IPS-18c (cell line): ENCODE measurements at regions not wholly inside any gene's neighbourhood (a gene's known extent, or its start where the extent isn't known, plus 50 kb on each side); places are given as distances from the start of the nearest gene placed in this dataset.

Experiments
- H3K4me3 ChIP-seq: 2 replicates; pipeline ENCODE4 v1.7.0; 2013; ENCODE audit warnings: low read depth, mild to moderate bottlenecking, low read length, moderate library complexity; ENCODE audit not compliant: insufficient read depth
- H3K9me3 ChIP-seq: one replicate; pipeline ENCODE4 v1.6.1; 2013; ENCODE audit warnings: mild to moderate bottlenecking, low read length, moderate library complexity; ENCODE audit not compliant: control insufficient read depth, insufficient read depth

DNA sequence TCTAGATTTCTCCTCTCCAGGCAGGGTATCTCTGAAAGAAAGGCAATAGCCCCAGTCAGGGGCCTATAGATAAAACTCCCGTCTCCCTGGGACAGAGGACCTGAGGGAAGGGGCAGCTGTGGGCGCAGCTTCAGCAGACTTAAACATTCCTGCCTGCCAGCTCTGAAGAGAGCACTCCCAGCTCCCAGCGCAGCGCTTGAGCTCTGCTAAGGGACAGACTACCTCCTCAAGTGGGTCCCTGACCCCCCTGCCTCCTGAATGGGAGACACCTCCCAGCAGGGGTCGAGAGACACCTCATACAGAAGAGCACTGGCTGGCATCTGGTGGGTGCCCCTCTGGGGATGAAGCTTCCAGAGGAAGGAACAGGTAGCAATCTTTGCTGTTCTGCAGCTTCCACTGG is 556.9 kb downstream of the EPM2A start:
- H3K9me3 ChIP-seq = no peaks in the 10 kb centered on the region
- H3K4me3 ChIP-seq = no peak overlapping the region

DNA sequence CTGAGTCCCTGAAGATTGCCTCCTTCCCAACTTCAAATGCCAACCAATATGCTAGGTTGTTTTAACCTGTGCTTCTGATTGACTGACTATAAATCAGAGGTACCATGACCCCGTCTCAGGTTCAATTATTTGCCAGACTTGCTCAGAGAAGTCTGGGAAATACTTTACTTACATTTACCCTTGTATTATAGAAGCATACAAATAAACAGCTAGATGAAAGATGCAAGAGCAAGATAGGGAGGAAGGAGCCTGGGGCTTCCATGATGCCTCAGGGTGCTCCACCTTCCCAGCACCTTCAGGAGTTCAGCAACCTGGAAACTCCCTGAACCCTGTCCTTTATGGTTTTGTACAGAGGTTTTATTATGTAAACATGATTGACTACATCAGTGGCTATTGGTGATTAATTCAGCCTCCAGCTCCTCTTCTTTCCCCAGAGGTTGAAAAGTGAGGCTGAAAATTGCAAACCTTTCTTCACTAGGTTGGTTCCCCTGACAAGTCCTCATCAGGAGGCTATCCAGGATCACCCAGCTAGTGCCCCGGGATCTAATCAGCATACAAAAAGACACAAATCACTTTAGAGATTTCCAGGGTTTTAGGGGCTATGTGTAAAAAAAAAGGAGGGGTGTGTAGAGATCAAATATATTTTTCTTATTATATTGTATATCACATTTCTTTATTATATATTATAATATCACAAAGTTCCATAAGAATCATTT is 547.7 kb downstream of the EPM2A start:
- Histone ChIP-seq H3K4me3 (no peak overlapping the region), H3K9me3 (no peaks in the 10 kb centered on the region)

DNA sequence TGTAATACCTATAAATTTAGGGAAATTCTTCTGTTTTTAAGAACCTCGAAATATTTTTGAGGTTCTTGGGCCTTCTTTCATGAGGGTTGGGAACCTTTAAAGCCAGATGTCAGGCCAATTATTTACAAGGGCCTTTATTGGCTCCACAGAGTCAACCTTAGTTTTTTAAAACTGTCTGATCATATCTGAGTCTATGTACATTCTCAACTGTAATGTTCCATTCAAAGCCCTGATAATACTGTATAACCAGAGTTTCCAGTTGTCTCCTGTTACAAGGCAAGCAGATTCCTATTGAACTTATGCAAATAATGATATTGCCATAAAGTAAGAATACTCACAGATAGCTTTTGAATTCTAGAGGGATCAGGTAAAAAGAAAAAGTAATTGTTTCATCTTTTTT is 545.5 kb downstream of the EPM2A start:
- no peaks in the 10 kb centered on the region for H3K9me3 ChIP-seq
- H3K4me3 ChIP-seq = no peak overlapping the region

DNA sequence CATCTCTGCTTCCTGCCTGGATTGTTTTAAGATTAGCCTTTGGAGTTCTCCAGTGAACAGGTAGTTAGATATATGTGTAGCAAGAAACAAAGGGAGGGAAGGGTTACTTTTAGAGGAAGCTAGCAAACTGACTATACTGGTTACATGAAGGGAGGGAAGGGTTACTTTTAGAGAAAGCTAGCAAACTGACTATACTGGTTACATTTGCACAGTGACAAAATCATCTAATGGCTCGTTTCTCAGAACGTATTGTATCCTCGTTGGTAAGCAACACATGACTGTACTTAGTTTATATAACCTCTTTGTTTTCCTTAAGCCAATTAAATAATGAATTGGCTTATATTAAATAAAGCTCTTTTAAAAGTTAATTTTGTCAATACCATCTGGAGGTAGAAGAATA is 540.9 kb downstream of the EPM2A start:
- H3K4me3 ChIP-seq = no peak overlapping the region
- peaks cover 2% of the 10 kb centered on the region for H3K9me3 ChIP-seq

DNA sequence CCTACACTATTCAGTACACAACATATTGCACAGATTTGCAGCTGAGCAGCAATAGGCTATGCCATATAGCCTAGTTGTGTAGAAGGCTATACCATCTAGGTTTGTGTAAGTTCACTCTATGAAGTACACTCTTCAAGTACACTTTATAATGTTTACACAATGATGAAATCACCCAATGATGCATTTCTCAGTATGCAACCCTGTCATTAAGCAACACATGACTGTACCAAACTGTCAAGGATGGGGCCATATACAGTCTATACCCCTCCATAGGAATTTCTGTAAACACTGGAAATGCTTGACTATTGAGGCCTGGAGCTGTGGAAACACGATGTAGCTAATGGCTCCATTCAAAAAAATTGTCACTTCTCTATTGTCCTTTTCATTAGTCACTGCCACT is 535.4 kb downstream of the EPM2A start:
- Histone ChIP-seq H3K4me3 (no peak overlapping the region), H3K9me3 (peaks cover 2% of the 10 kb centered on the region)

DNA sequence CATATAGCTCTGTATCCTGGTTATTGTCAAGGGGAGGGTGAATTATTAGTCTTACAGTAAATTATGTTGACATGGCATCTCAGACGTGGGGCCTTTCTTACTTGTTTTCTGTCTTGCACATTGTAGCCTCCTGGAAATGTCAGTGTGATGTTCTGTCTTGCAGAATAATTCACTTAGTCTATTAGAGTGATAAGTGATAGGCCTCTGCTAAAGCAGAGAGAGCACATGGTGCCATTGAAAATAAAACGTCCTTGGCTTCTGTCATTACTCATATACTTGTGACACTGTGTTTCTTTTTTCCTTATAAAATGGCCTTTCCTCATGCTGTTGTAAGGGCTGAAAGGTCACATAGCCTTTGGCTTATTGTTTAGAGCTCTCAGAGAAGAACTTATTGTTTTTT is 531.0 kb downstream of the EPM2A start:
- Histone ChIP-seq H3K9me3 (no peaks in the 10 kb centered on the region), H3K4me3 (no peak overlapping the region)

GRCh38 chr6:145206247-145206907 is 528.9 kb downstream of the EPM2A start:
- H3K9me3 ChIP-seq = no peaks in the 10 kb centered on the region
- H3K4me3 ChIP-seq = no peak overlapping the region

- Histone ChIP-seq H3K9me3 (no peaks in the 10 kb centered on the region), H3K4me3 (no peak overlapping the region)
Observed at GRCh38 chr6:145208474-145208873, 526.8 kb downstream of the EPM2A start.

DNA sequence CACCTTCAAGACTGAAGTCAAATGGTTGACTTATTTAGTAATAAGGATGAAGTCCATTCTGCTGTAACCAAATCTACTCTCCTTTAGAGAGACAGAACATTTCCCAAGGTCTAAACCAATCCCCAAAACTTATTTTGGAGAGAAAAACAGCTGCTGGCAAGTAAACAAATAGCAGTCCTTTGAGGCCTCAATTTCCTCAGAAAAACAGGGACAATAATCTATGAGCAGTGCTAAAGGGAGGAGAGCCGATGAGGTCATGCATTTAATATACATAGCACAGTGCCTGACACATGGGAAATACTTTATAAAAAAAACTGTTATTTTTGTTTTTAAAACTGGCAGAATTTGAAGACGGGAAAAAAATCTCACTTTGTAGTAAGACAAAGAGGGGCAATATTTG is 526.0 kb downstream of the EPM2A start:
- Histone ChIP-seq H3K4me3 (no peak overlapping the region), H3K9me3 (no peaks in the 10 kb centered on the region)

DNA sequence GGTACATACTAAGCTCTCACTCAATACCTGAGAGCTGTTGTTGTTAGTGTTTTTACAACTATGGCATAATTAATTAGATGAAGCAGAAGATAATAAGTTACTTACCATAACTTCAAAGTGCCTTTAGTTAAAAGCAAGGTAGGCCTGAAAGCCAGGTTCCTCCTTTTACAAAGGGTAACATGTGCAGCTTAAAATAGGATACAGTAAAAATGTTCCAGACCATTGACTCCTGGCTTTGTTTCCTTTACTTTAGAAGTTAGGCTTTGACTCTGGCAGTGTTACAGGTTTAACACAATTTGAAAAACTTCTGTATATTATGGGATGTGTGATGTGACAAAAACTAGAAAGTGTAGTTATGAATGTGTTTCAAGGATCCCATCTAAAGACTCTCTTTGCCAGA is 522.5 kb downstream of the EPM2A start:
- H3K9me3 ChIP-seq = no peaks in the 10 kb centered on the region
- no peak overlapping the region for H3K4me3 ChIP-seq

GRCh38 chr6:145213614-145214013 is 521.7 kb downstream of the EPM2A start:
- H3K4me3 ChIP-seq = no peak overlapping the region
- H3K9me3 ChIP-seq = no peaks in the 10 kb centered on the region

DNA sequence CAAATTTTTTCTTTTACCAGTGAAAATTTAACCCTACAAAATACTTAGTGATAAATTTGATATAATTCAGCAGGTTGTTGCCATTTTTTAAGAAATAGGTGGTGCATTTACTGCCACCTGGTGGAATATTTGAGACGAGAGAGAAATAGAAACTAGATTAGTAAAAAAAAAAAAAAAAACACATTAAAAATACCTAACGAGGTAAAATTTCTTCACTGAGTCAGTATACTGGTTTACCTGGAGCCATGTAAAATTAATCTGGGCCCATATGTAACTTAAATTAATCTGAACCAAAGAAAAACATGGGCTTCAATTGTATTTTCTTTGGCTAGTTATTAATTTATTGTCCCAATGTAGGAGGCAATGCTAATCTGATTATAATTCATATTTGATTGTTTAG is 520.8 kb downstream of the EPM2A start:
- H3K9me3 ChIP-seq = no peaks in the 10 kb centered on the region
- H3K4me3 ChIP-seq = no peak overlapping the region

GRCh38 chr6:145224450-145224849 is 510.9 kb downstream of the EPM2A start:
- no peak overlapping the region for H3K4me3 ChIP-seq
- H3K9me3 ChIP-seq = peaks cover 3% of the 10 kb centered on the region

GRCh38 chr6:145225500-145225899 is 509.8 kb downstream of the EPM2A start:
- Histone ChIP-seq H3K9me3 (peaks cover 3% of the 10 kb centered on the region), H3K4me3 (no peak overlapping the region)

DNA sequence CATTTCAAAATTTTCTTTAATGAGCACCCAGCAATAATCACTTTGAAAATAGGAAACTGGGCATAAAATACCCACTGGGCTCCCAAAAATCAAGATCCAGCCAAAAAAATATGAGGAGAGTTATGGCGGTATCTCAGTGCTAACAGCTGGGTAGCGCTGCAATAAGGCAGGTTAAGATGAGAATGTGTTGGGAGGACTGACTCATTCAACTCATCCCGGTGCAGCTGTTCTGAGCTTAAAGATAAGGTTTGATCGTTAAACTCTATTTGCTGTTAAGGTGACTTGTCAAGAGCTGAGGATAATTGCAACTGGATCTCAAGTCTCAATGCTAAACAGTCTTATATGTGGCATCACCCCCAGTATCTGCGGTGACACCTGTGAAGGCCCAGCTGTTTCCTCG is 507.7 kb downstream of the EPM2A start:
- Histone ChIP-seq H3K9me3 (peaks cover 3% of the 10 kb centered on the region), H3K4me3 (no peak overlapping the region)

GRCh38 chr6:145228962-145229582 is 506.2 kb downstream of the EPM2A start:
- Histone ChIP-seq H3K9me3 (peaks cover 3% of the 10 kb centered on the region), H3K4me3 (no peak overlapping the region)

DNA sequence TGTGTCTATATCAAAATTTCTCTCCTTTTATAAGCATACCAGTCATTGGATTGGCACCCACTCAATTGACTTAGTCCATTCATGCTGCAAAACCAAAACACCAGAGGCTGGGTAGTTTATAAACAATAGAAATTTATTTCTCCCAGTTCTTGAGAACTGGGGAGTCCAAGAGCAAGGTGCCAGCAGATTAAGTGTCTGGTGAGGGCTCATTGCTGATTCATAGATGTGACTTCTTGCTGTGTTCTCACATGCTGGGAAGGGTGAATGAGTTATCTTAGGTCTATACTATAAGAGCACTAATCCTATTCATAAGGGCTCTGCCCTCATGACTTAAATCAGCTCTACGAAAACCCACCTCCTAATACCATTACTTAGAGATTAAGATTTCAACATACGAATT is 501.4 kb downstream of the EPM2A start:
- Histone ChIP-seq H3K9me3 (no peaks in the 10 kb centered on the region), H3K4me3 (no peak overlapping the region)

- no peaks in the 10 kb centered on the region for H3K9me3 ChIP-seq
- no peak overlapping the region for H3K4me3 ChIP-seq
Observed at GRCh38 chr6:145235207-145235606, 500.1 kb downstream of the EPM2A start.
